Parathyroid adenoma (tissue), 2 donors: ENCODE measurements at regions not wholly inside any gene's neighbourhood (a gene's known extent, or its start where the extent isn't known, plus 50 kb on each side); places are given as distances from the start of the nearest gene placed in this dataset.

ENCODE experiments used
- H2AFZ ChIP-seq: fragments of 300-600 bp; sonication (generic); one replicate; pipeline ENCODE4 v1.7.0; 2017; ENCODE audit warnings: antibody characterized with exemption, mild to moderate bottlenecking
- H3K27ac ChIP-seq: fragments of 300-600 bp; sonication (generic); one replicate; pipeline ENCODE4 v1.7.0; 2017
- H3K27me3 ChIP-seq: fragments of 300-600 bp; sonication (generic); one replicate; pipeline ENCODE4 v1.7.0; 2017; ENCODE audit warnings: low read length; ENCODE audit not compliant: control insufficient read depth, insufficient read depth
- H3K36me3 ChIP-seq: fragments of 300-600 bp; sonication (generic); one replicate; pipeline ENCODE4 v1.7.0; 2017; ENCODE audit warnings: low read length; ENCODE audit not compliant: control insufficient read depth, insufficient read depth
- H3K4me1 ChIP-seq: fragments of 300-600 bp; sonication (generic); one replicate; pipeline ENCODE4 v1.7.0; 2017; ENCODE audit warnings: control low read depth
- H3K4me2 ChIP-seq: fragments of 300-600 bp; sonication (generic); one replicate; pipeline ENCODE4 v1.7.0; 2017; ENCODE audit warnings: low read length
- H3K4me3 ChIP-seq: fragments of 300-600 bp; sonication (generic); one replicate; pipeline ENCODE4 v1.7.0; 2017; ENCODE audit warnings: low read depth, low read length
- H3K79me2 ChIP-seq: fragments of 300-600 bp; sonication (generic); one replicate; pipeline ENCODE4 v1.7.0; 2017; ENCODE audit warnings: control low read depth
- H3K9ac ChIP-seq: fragments of 300-600 bp; sonication (generic); one replicate; pipeline ENCODE4 v1.7.0; 2017; ENCODE audit warnings: mild to moderate bottlenecking
- H3K9me3 ChIP-seq: fragments of 300-600 bp; sonication (generic); one replicate; pipeline ENCODE4 v1.7.0; 2017; ENCODE audit warnings: low read length; ENCODE audit not compliant: control insufficient read depth
- TF ChIP-seq, protein P1 (sequence below): fragments of 300-600 bp; sonication (generic); IDR thresholded peaks from one replicate; pipeline ENCODE4 v1.7.0; 2017; ENCODE audit warnings: antibody characterized with exemption, mild to moderate bottlenecking
- donor health status: primary hyperparathyroidism.

DNA sequence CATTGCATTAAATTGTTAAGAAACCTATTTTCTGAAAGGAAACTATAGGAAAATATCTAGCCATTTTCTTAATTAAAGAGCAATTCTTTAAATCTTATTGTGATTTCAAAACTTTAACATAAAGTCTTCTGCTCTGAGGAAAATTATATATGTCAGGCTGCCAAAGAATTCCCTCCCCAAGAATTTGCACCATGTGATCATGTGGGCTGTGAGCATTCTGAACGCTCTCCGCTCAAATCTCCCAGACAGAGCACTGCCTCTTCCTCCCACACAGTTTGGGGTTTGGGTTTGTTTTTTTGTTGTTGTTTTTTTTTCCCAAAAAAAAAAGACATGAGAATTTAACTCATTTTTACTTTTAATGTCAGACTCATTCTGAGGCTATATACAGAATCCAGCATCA lies 155.9 kb upstream of the PALMD start:
- H3K9me3 ChIP-seq = no peaks in the 10 kb centered on the region
- no peak overlapping the region for H3K4me3 ChIP-seq
- no peak overlapping the region for H3K27ac ChIP-seq
- H3K4me1 ChIP-seq = no peaks in the 10 kb centered on the region
- no peak overlapping the region for H2AFZ ChIP-seq
- no peaks in the 10 kb centered on the region for H3K27me3 ChIP-seq
- no peak overlapping the region for H3K9ac ChIP-seq
- H3K36me3 ChIP-seq = no peaks in the 10 kb centered on the region
- H3K79me2 ChIP-seq = no peaks in the 10 kb centered on the region
- TF ChIP-seq, protein P1, sequence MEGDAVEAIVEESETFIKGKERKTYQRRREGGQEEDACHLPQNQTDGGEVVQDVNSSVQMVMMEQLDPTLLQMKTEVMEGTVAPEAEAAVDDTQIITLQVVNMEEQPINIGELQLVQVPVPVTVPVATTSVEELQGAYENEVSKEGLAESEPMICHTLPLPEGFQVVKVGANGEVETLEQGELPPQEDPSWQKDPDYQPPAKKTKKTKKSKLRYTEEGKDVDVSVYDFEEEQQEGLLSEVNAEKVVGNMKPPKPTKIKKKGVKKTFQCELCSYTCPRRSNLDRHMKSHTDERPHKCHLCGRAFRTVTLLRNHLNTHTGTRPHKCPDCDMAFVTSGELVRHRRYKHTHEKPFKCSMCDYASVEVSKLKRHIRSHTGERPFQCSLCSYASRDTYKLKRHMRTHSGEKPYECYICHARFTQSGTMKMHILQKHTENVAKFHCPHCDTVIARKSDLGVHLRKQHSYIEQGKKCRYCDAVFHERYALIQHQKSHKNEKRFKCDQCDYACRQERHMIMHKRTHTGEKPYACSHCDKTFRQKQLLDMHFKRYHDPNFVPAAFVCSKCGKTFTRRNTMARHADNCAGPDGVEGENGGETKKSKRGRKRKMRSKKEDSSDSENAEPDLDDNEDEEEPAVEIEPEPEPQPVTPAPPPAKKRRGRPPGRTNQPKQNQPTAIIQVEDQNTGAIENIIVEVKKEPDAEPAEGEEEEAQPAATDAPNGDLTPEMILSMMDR = no peak
- H3K4me2 ChIP-seq = no peak overlapping the region

GRCh38 chr1:99496067-99496466 lies 149.8 kb upstream of the PALMD start:
- Histone ChIP-seq H3K4me1 (no peaks in the 10 kb centered on the region), H3K27me3 (no peaks in the 10 kb centered on the region), H3K4me2 (no peak overlapping the region), H3K36me3 (no peaks in the 10 kb centered on the region), H3K27ac (no peak overlapping the region), H3K9ac (no peak overlapping the region), H3K4me3 (no peak overlapping the region), H2AFZ (no peak overlapping the region), H3K9me3 (no peaks in the 10 kb centered on the region), H3K79me2 (no peaks in the 10 kb centered on the region)
- TF ChIP-seq, protein P1 = no peak

DNA sequence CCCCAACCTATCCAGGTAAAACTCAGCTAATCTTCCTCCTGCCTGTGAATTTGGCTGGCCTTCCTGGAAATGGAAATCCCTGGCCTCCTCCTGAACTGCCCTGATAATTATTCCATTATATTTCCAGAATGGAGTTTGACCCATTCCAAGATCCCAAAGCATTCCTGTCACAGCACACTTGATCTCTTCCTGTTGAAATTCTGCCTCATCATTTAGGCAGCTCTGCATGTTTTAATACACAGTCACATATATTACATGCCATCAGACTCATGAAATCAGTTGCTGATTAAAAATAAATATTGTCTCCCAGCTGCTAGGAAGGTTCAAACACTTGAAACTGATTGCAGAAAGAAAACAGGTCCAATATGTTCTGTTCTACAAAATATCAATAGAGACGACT lies 148.2 kb upstream of the PALMD start:
- H3K9me3 ChIP-seq = no peaks in the 10 kb centered on the region

DNA sequence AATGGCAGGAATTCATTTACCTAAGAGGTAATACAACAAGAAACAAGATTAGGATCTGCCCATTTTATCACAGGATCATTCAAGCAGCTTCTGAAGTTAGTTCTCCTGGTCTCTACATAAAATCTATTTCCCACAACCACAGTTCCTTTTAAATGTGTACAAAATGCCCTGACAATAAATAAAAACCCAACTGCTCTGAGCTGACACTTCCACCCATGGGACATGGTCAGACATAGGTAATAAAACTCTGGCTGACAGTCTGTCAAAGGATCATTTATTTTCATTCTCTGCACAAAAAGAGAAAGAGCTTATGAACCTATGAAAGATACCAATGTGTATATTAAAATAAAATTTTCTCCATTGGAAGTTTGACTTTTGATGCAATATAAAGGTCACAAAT lies 145.4 kb upstream of the PALMD start:
- Histone ChIP-seq H3K36me3 (no peaks in the 10 kb centered on the region), H3K9ac (no peak overlapping the region), H3K4me2 (no peak overlapping the region), H3K79me2 (no peaks in the 10 kb centered on the region), H2AFZ (no peak overlapping the region), H3K4me1 (no peaks in the 10 kb centered on the region), H3K9me3 (no peaks in the 10 kb centered on the region), H3K27me3 (no peaks in the 10 kb centered on the region), H3K27ac (no peak overlapping the region), H3K4me3 (no peak overlapping the region)
- TF ChIP-seq, protein P1 = no peak

More for the DNA sequence above, 148.2 kb upstream of the PALMD start:
- Histone ChIP-seq H3K79me2 (no peaks in the 10 kb centered on the region), H3K4me2 (no peak overlapping the region), H2AFZ (no peak overlapping the region), H3K36me3 (no peaks in the 10 kb centered on the region), H3K4me1 (no peaks in the 10 kb centered on the region), H3K27ac (no peak overlapping the region), H3K9ac (no peak overlapping the region), H3K27me3 (no peaks in the 10 kb centered on the region), H3K4me3 (no peak overlapping the region)
- TF ChIP-seq, protein P1 = no peak

DNA sequence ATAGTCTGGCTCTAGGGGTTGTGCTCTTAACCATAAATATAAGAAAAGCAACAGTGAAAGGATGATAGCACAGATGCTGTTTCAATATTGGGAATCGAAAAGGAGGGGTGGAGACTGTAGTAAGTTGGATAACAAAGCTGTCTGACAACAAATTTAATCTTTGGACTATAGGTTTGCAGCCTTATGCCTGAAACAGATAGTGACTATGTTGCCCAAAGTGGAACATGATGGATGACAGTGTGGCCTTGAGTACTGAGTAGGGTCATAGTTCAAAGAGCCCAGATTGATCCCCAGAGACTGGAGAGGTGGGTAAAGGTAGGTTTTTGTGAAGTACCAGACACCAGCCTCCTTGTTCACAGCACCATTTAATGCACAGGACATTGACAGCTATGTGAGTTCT lies 144.0 kb upstream of the PALMD start:
- no peak overlapping the region for H3K4me2 ChIP-seq
- H3K4me1 ChIP-seq = no peaks in the 10 kb centered on the region
- no peaks in the 10 kb centered on the region for H3K36me3 ChIP-seq
- H2AFZ ChIP-seq = no peak overlapping the region
- no peaks in the 10 kb centered on the region for H3K27me3 ChIP-seq
- H3K9ac ChIP-seq = no peak overlapping the region
- TF ChIP-seq, protein P1 = no peak
- H3K79me2 ChIP-seq = no peaks in the 10 kb centered on the region
- H3K4me3 ChIP-seq = no peak overlapping the region
- H3K27ac ChIP-seq = no peak overlapping the region
- no peaks in the 10 kb centered on the region for H3K9me3 ChIP-seq
